Keratinocyte (primary cell): ENCODE measurements at regions not wholly inside any gene's neighbourhood (a gene's known extent, or its start where the extent isn't known, plus 50 kb on each side); places are given as distances from the start of the nearest gene placed in this dataset.

ENCODE experiments used
- EZH2 ChIP-seq: IDR thresholded peaks from one replicate; pipeline ENCODE4 v1.6.1; 2012; ENCODE audit warnings: inconsistent platforms, mild to moderate bottlenecking, low read length, moderate library complexity
- TF ChIP-seq, protein P1 (sequence below), 3 experiments: IDR thresholded peaks in 1 of 3; conservative IDR thresholded peaks in 1 of 3; optimal IDR thresholded peaks in 1 of 3; 2 replicates in 2 of 3; 3 replicates in 1 of 3; pipeline versions ENCODE3 to v1.5.1; 2011; ENCODE audit warnings: low read length in 3 of 3, mild to moderate bottlenecking in 3 of 3, moderate library complexity in 2 of 3, control low read depth in 1 of 3, inconsistent platforms in 1 of 3; ENCODE audit not compliant: insufficient read depth in 2 of 3; ENCODE audit errors: extremely low read depth in 1 of 3

DNA sequence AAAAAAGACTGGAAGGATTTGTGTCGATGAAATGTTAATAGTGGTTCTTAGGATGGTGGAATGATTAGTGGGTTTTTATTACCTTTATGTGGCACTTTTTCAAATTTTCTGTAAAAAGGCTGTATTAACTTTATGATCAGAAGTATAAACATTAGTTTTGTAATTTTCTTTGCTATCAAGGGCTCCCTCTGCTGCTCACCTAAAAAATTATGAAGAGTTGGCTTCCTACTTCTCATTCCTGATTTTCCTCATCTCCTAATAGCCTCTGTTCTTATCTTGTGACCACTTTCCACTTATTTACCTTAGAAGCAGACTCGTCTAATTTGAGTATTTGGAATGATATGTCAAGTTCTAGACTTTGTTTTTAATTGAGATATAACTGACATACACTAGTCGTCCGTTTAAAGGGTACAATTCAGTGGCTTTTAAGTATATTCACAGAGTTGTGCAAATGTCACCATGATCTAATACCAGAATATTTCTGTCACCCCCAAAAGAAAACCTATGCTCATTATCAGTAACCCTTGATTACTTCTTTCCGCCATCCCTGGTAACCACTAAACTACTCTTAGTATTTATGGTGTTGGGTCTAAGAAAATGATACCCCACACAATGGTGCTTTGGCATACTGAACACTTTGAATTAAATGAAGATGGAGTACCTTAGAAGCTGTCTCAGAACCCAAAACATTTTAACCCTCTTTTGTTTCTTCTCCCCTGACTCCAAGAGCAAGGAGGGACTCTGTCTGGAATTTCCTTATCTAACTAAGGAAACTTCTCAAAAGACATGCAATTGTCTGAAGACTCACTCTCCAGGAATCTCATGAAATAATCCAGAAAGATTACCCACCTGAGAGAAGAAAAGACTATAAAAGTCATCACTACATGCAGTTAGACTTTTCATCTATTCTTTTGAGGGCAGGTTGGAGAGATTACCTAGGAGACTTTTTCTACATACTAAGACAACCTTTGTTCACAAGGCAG, 311.3 kb downstream of the DLEU7 start:
- TF ChIP-seq, protein P1, sequence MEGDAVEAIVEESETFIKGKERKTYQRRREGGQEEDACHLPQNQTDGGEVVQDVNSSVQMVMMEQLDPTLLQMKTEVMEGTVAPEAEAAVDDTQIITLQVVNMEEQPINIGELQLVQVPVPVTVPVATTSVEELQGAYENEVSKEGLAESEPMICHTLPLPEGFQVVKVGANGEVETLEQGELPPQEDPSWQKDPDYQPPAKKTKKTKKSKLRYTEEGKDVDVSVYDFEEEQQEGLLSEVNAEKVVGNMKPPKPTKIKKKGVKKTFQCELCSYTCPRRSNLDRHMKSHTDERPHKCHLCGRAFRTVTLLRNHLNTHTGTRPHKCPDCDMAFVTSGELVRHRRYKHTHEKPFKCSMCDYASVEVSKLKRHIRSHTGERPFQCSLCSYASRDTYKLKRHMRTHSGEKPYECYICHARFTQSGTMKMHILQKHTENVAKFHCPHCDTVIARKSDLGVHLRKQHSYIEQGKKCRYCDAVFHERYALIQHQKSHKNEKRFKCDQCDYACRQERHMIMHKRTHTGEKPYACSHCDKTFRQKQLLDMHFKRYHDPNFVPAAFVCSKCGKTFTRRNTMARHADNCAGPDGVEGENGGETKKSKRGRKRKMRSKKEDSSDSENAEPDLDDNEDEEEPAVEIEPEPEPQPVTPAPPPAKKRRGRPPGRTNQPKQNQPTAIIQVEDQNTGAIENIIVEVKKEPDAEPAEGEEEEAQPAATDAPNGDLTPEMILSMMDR (optimal IDR thresholded peaks at IDR 0.05 in 1 of 3, IDR thresholded peaks at IDR 0.05 in 1 of 3, conservative IDR thresholded peaks at IDR 0.05 in 1 of 3; ENCODE audit: extremely low read depth in 1 of 3, insufficient read depth in 2 of 3, low read length in 3 of 3): peak in 2 of 3 experiments; percentile 30 to 46
- no peak for TF ChIP-seq EZH2
